Keratinocyte (primary cell): ENCODE measurements at regions not wholly inside any gene's neighbourhood (a gene's known extent, or its start where the extent isn't known, plus 50 kb on each side); places are given as distances from the start of the nearest gene placed in this dataset.

Source experiments
- DNase-seq: peaks from one replicate; pipeline ENCODE4 v3.0.0-alpha.2; 2011; ENCODE audit warnings: low read depth, missing footprints, low spot score
- FAIRE-seq: peaks from 2 replicates; lab custom pipeline; 2011; peaks lifted over from hg19 to GRCh38; lab: Jason Lieb, UNC
- H2AFZ ChIP-seq: 2 replicates; pipeline ENCODE4 v1.6.0; 2012; ENCODE audit warnings: low read length, control low read depth, inconsistent platforms; ENCODE audit not compliant: control insufficient read depth
- H3K27ac ChIP-seq: 2 replicates; pipeline ENCODE4 v1.5.1; 2011; ENCODE audit warnings: low read length; ENCODE audit not compliant: control insufficient read depth, insufficient read depth
- H3K27me3 ChIP-seq: 3 replicates; pipeline ENCODE4 v1.6.0; 2011; ENCODE audit warnings: low read length; ENCODE audit not compliant: control insufficient read depth, insufficient read depth; ENCODE audit errors: extremely low read depth
- H3K36me3 ChIP-seq, 2 experiments: 2 replicates in 1 of 2; 3 replicates in 1 of 2; pipeline ENCODE4 v1.5.1; 2011; ENCODE audit warnings: low read length in 2 of 2, mild to moderate bottlenecking in 1 of 2; ENCODE audit not compliant: control insufficient read depth in 2 of 2, insufficient read depth in 2 of 2; ENCODE audit errors: extremely low read depth in 1 of 2
- H3K4me1 ChIP-seq: 3 replicates; pipeline ENCODE4 v1.5.1; 2011; ENCODE audit warnings: low read length; ENCODE audit not compliant: control insufficient read depth, insufficient read depth; ENCODE audit errors: extremely low read depth
- H3K4me2 ChIP-seq: 3 replicates; pipeline ENCODE4 v1.6.0; 2011; ENCODE audit warnings: low read depth, low read length; ENCODE audit not compliant: control insufficient read depth, insufficient read depth; ENCODE audit errors: extremely low read depth
- H3K4me3 ChIP-seq, 3 experiments: fragments of 200-600 bp in 1 of 3; sonication (generic) in 1 of 3; 2 replicates in 2 of 3; 3 replicates in 1 of 3; pipeline ENCODE4 v1.5.1; 2011 to 2016; ENCODE audit warnings: low read length in 3 of 3, mild to moderate bottlenecking in 3 of 3, control low read depth in 2 of 3, inconsistent platforms in 1 of 3, low read depth in 1 of 3, mixed read lengths in 1 of 3, mixed run types in 1 of 3, moderate library complexity in 1 of 3; ENCODE audit not compliant: control insufficient read depth in 2 of 3, insufficient read depth in 2 of 3; ENCODE audit errors: extremely low read depth in 1 of 3
- H3K79me2 ChIP-seq: 2 replicates; pipeline ENCODE4 v1.6.0; 2012; ENCODE audit warnings: low read length; ENCODE audit not compliant: control insufficient read depth, insufficient read depth
- H3K9ac ChIP-seq: 3 replicates; pipeline ENCODE4 v1.6.0; 2011; ENCODE audit warnings: low read length; ENCODE audit not compliant: control insufficient read depth, insufficient read depth; ENCODE audit errors: extremely low read depth
- H3K9me1 ChIP-seq: 3 replicates; pipeline ENCODE4 v1.6.0; 2011; ENCODE audit warnings: low read length; ENCODE audit not compliant: control insufficient read depth, insufficient read depth; ENCODE audit errors: extremely low read depth
- H3K9me3 ChIP-seq: 2 replicates; pipeline ENCODE4 v1.5.1; 2012; ENCODE audit warnings: low read depth, low read length; ENCODE audit not compliant: control insufficient read depth
- H4K20me1 ChIP-seq: 3 replicates; pipeline ENCODE4 v1.6.0; 2011; ENCODE audit warnings: low read length; ENCODE audit not compliant: control insufficient read depth, insufficient read depth; ENCODE audit errors: extremely low read depth
- EZH2 ChIP-seq: IDR thresholded peaks from one replicate; pipeline ENCODE4 v1.6.1; 2012; ENCODE audit warnings: inconsistent platforms, mild to moderate bottlenecking, low read length, moderate library complexity
- dilution Hi-C: fragments of 300-500 bp; cut with MboI; formaldehyde crosslinking; loops from one replicate; pipeline ENCODE4 v1.7.0; 2020; ENCODE audit warnings: low sequenced_read_pairs; ENCODE audit not compliant: extremely low pct_ligation_motif_present
- TF ChIP-seq, protein P1 (sequence below), 3 experiments: IDR thresholded peaks in 1 of 3; conservative IDR thresholded peaks in 1 of 3; optimal IDR thresholded peaks in 1 of 3; 2 replicates in 2 of 3; 3 replicates in 1 of 3; pipeline versions ENCODE3 to v1.5.1; 2011; ENCODE audit warnings: low read length in 3 of 3, mild to moderate bottlenecking in 3 of 3, moderate library complexity in 2 of 3, control low read depth in 1 of 3, inconsistent platforms in 1 of 3; ENCODE audit not compliant: insufficient read depth in 2 of 3; ENCODE audit errors: extremely low read depth in 1 of 3

DNA sequence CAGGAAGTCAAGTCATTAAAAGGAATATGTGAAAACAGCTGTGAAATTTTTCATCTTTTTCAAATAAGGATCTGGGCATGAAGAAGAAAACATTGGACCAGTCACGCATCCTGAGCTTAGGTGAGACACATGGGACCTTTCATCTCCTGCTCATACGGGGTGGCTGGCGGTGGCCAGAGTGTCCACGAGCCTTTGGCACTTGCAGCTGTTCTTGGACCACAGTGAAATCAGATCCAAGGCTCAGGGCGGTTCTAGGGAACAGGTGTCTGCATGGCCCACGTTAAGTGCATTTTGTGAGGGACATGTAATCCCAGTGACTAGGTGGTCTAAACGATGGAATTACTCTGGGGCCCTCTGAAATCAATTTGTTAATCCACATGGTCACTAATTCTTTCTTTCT, 212.7 kb upstream of the COPS8 start:
- Histone ChIP-seq H3K9me3 (no peaks in the 10 kb centered on the region), H3K27ac (no peak overlapping the region), H3K27me3 (no peaks in the 10 kb centered on the region), H3K4me3 (no peak overlapping the region), H2AFZ (no peak overlapping the region), H4K20me1 (no peaks in the 10 kb centered on the region), H3K9me1 (peaks cover 2% of the 10 kb centered on the region), H3K4me1 (peaks cover 57% of the 10 kb centered on the region), H3K36me3 (no peaks in the 10 kb centered on the region), H3K9ac (no peak overlapping the region), H3K79me2 (no peaks in the 10 kb centered on the region), H3K4me2 (no peak overlapping the region)
- no peak for TF ChIP-seq EZH2
- TF ChIP-seq, protein P1, sequence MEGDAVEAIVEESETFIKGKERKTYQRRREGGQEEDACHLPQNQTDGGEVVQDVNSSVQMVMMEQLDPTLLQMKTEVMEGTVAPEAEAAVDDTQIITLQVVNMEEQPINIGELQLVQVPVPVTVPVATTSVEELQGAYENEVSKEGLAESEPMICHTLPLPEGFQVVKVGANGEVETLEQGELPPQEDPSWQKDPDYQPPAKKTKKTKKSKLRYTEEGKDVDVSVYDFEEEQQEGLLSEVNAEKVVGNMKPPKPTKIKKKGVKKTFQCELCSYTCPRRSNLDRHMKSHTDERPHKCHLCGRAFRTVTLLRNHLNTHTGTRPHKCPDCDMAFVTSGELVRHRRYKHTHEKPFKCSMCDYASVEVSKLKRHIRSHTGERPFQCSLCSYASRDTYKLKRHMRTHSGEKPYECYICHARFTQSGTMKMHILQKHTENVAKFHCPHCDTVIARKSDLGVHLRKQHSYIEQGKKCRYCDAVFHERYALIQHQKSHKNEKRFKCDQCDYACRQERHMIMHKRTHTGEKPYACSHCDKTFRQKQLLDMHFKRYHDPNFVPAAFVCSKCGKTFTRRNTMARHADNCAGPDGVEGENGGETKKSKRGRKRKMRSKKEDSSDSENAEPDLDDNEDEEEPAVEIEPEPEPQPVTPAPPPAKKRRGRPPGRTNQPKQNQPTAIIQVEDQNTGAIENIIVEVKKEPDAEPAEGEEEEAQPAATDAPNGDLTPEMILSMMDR (optimal IDR thresholded peaks at IDR 0.05 in 1 of 3, IDR thresholded peaks at IDR 0.05 in 1 of 3, conservative IDR thresholded peaks at IDR 0.05 in 1 of 3; ENCODE audit: extremely low read depth in 1 of 3, insufficient read depth in 2 of 3, low read length in 3 of 3): no peak
- DNase-seq (no peak), FAIRE-seq (peak; percentile 39)
- dilution Hi-C loops: no loop called here

- dilution Hi-C loops: no loop called here
- DNase-seq: no peak
Measured at GRCh38 chr2:236873636-236874035, 212.1 kb upstream of the COPS8 start.

More at GRCh38 chr2:236873636-236874035, 212.1 kb upstream of the COPS8 start:
- Histone ChIP-seq H3K4me1 (peaks cover 57% of the 10 kb centered on the region), H3K79me2 (no peaks in the 10 kb centered on the region), H3K27ac (peak overlapping the region; percentile 21), H3K9ac (no peak overlapping the region), H2AFZ (no peak overlapping the region), H3K9me1 (peaks cover 2% of the 10 kb centered on the region), H3K9me3 (no peaks in the 10 kb centered on the region), H3K4me3 (no peak overlapping the region), H3K4me2 (peak overlapping the region; percentile 31), H4K20me1 (no peaks in the 10 kb centered on the region), H3K27me3 (no peaks in the 10 kb centered on the region), H3K36me3 (no peaks in the 10 kb centered on the region)
- no peak for TF ChIP-seq EZH2
- TF ChIP-seq, protein P1 (optimal IDR thresholded peaks at IDR 0.05 in 1 of 3, IDR thresholded peaks at IDR 0.05 in 1 of 3, conservative IDR thresholded peaks at IDR 0.05 in 1 of 3; ENCODE audit: extremely low read depth in 1 of 3, insufficient read depth in 2 of 3, low read length in 3 of 3): no peak
- no peak for FAIRE-seq
